Right lobe of liver (tissue), 6 donors: ENCODE measurements at regions not wholly inside any gene's neighbourhood (a gene's known extent, or its start where the extent isn't known, plus 50 kb on each side); places are given as distances from the start of the nearest gene placed in this dataset.

Source experiments
- ATAC-seq, 4 donors: fragments of 200-7000 bp; cut with Tn5 transposase; one replicate each; pipeline ENCODE4 v1.9.1; 2020; ENCODE audit warnings: mild to moderate bottlenecking in 4 of 4, moderate library complexity in 4 of 4
- DNase-seq, 3 donors: peaks; one replicate each; pipeline ENCODE4 v3.0.0-alpha.2; 2020
- H3K27ac ChIP-seq, 3 donors: fragments of 200-600 bp; one replicate each; pipeline ENCODE4 v1.8.0; 2022
- H3K27me3 ChIP-seq, 2 donors: fragments of 200-600 bp; one replicate each; pipeline ENCODE4 v1.8.0; 2022
- H3K36me3 ChIP-seq, 4 donors: fragments of 200-600 bp; sonication (generic) in 1 of 4; one replicate each; pipeline versions ENCODE4 v1.5.1 to v1.8.0; 2017 to 2022; ENCODE audit warnings: control low read depth in 1 of 4
- H3K4me1 ChIP-seq, 4 donors: fragments of 200-600 bp; sonication (generic) in 1 of 4; one replicate each; pipeline versions ENCODE4 v1.5.1 to v1.8.0; 2017 to 2022; ENCODE audit warnings: control low read depth in 1 of 4
- H3K4me3 ChIP-seq, 3 donors: fragments of 200-600 bp; one replicate each; pipeline ENCODE4 v1.8.0; 2022
- H3K9me3 ChIP-seq, 4 donors: fragments of 200-600 bp; sonication (generic) in 1 of 4; one replicate each; pipeline versions ENCODE4 v1.5.1 to v1.8.0; 2017 to 2022; ENCODE audit warnings: control low read depth in 1 of 4
- POLR2A ChIP-seq: fragments of 450-650 bp; IDR thresholded peaks from one replicate; pipeline ENCODE4 v1.6.1; 2017; ENCODE audit warnings: antibody characterized with exemption, mild to moderate bottlenecking
- WGBS: methylation state at CpG from one replicate; pipeline ENCODE4 v1.1.6; 2018; ENCODE audit warnings: low coverage, low lambda C conversion rate; ENCODE audit not compliant: insufficient coverage; ENCODE audit errors: missing lambda C conversion rate; 5-methylcytosine and 5-hydroxymethylcytosine counted together
- intact Hi-C, 2 donors: fragments of 100-400 bp; cut with DNase I; formaldehyde crosslinking; loops; one replicate each; pipeline versions ENCODE4 v1.11.2 to v1.14.1; 2022
- TF ChIP-seq, protein P1 (sequence below), 4 donors: fragments of 200-600 bp in 3 of 4; fragments of 450-650 bp in 1 of 4; IDR thresholded peaks; one replicate each; pipeline versions ENCODE4 v1.5.1 to v1.8.0; 2016 to 2022; ENCODE audit warnings: antibody characterized with exemption in 4 of 4, mild to moderate bottlenecking in 2 of 4
- donor health status: DM: no; HTN: yes; CAD: no.
- donor health status: DM: no; HTN: no; CAD: no.
- donor health status: DM: no; HTN: no; CAD: no.
- donor health status: DM: no; HTN: yes; CAD: no.
- donor health status: DM: no; HTN: yes; CAD: no.

DNA sequence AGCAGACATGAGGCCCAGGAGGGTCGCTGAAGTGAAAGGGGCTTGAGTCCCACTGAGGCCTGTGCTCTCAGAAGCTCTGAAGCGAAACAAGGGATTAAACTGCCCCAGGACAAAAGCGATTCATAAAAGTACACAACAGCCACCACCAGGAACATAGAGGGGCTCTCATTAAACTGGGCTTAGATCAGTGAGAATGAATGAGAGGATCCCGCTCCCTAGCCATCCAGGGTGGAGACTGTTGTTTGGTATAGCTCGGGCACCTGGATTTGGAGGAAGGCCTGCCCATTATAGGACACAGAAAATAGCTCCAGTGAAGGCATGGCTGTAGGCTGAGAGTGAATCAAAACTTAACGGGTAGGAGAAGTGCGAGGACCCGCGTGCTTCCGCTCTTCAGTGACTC lies 91.6 kb upstream of the TAB2 start:
- Histone ChIP-seq H3K9me3 (no peaks in the 10 kb centered on the region), H3K27me3 (no peaks in the 10 kb centered on the region), H3K4me1 (peaks cover 0 to 14% (median 5%) of the 10 kb centered on the region in 4 donors), H3K4me3 (no peak overlapping the region), H3K27ac (no peak overlapping the region), H3K36me3 (no peaks in the 10 kb centered on the region)
- TF ChIP-seq, protein P1, sequence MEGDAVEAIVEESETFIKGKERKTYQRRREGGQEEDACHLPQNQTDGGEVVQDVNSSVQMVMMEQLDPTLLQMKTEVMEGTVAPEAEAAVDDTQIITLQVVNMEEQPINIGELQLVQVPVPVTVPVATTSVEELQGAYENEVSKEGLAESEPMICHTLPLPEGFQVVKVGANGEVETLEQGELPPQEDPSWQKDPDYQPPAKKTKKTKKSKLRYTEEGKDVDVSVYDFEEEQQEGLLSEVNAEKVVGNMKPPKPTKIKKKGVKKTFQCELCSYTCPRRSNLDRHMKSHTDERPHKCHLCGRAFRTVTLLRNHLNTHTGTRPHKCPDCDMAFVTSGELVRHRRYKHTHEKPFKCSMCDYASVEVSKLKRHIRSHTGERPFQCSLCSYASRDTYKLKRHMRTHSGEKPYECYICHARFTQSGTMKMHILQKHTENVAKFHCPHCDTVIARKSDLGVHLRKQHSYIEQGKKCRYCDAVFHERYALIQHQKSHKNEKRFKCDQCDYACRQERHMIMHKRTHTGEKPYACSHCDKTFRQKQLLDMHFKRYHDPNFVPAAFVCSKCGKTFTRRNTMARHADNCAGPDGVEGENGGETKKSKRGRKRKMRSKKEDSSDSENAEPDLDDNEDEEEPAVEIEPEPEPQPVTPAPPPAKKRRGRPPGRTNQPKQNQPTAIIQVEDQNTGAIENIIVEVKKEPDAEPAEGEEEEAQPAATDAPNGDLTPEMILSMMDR (IDR thresholded peaks at IDR 0.05): no peak
- no peak for TF ChIP-seq POLR2A
- intact Hi-C loops: no loop called here
- ATAC-seq: no peak
- no peak for DNase-seq
- WGBS: 96% methylated on average over 3 of the region's 10 CpGs

DNA sequence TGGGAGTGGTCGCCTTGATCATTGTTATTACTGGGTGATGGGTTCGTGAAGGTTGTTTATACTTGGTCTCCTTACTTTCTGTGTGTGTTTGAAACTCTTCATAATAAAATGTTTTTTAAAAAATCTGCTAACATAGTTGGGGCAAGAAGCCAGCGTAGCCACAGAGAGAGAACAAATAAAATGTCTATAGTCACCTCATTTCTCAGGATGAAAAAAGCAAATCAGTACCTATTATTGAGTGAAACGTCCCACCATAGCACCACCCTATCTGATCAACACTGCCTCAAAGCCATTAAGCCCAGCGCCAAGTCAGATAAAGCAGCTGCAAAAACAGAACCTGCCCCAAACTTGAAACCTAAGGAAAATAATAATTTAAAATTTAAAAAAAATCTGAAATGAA lies 89.7 kb upstream of the TAB2 start:
- Histone ChIP-seq H3K36me3 (no peaks in the 10 kb centered on the region), H3K4me1 (peaks cover 0 to 14% (median 5%) of the 10 kb centered on the region in 4 donors), H3K9me3 (no peaks in the 10 kb centered on the region), H3K4me3 (no peak overlapping the region), H3K27ac (no peak overlapping the region), H3K27me3 (no peaks in the 10 kb centered on the region)
- intact Hi-C loops: no loop called here
- no peak for DNase-seq
- TF ChIP-seq POLR2A: no peak
- TF ChIP-seq, protein P1 (IDR thresholded peaks at IDR 0.05): no peak
- no peak for ATAC-seq
- 89% methylated on average over 5 of the region's 5 CpGs for whole genome bisulfite sequencing

DNA sequence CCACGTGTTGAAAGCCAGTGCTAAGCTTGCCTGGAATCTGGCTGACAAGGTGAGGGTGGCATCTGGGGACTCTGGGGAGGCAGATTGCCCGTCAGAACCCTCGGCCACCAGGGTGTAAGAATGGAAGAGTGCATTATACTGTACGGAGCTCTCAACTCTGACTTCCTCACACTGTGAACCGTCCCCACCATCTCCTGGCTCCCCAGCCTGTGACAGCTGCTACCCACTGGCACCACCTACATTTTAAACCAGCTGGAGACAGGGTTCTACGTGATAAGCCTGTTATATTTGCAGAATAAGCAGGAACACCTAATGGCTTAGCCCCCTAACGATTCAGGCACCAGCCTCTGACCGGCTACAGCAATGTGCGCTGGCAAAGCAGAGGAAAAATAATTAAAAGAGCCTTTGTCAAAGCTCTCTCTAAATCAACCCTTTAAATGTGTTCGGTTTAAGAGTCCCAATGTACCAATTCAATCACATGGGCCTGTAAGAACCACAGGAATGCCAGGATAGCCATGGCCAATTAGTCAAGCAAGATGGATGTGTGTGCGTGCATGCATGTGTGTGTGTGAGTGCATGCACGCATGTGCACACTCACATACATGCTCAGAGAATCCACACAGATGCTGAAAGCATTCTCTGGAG lies 89.1 kb upstream of the TAB2 start:
- intact Hi-C loops: no loop called here
- no peaks in the 10 kb centered on the region for H3K27me3 ChIP-seq
- H3K27ac ChIP-seq: no peak overlapping the region
- ATAC-seq (no peak), DNase-seq (no peak)
- WGBS: 69% methylated on average over 8 of the region's 12 CpGs
- no peaks in the 10 kb centered on the region for H3K36me3 ChIP-seq
- H3K4me1 ChIP-seq: peaks cover 0 to 9% (median 4%) of the 10 kb centered on the region in 4 donors
- no peaks in the 10 kb centered on the region for H3K9me3 ChIP-seq
- TF ChIP-seq, protein P1 (IDR thresholded peaks at IDR 0.05): no peak
- TF ChIP-seq POLR2A: no peak
- H3K4me3 ChIP-seq: no peak overlapping the region

DNA sequence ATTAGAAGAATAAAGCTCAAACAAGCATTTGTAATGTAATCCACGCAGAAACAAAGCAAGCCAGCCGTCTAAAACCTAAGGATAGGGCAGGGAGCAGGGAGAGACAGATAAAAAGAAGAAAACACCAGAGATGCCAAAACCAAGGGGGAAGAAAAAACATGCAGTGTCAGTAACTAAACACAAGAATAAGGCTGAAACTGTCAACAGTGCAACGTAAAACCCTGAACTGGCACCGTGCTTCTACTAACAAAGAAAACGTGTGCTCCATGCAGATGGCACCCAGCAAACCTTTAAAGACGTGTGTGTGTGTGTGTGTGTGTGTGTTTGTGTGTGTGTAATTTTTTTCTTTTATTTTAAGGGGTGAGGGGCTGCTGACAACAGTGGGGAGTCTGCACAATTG lies 88.4 kb upstream of the TAB2 start:
- intact Hi-C loops: no loop called here
- DNase-seq (no peak), ATAC-seq (no peak)
- no peaks in the 10 kb centered on the region for H3K27me3 ChIP-seq
- H3K36me3 ChIP-seq: no peaks in the 10 kb centered on the region
- H3K27ac ChIP-seq: no peak overlapping the region
- H3K9me3 ChIP-seq: no peaks in the 10 kb centered on the region
- WGBS: 56% methylated on average over 6 of the region's 6 CpGs
- TF ChIP-seq POLR2A: no peak
- TF ChIP-seq, protein P1 (IDR thresholded peaks at IDR 0.05): no peak
- H3K4me3 ChIP-seq: no peak overlapping the region
- peaks cover 0 to 3% (median under 1%) of the 10 kb centered on the region in 4 donors for H3K4me1 ChIP-seq
